ENCODE measurements at regions not wholly inside any gene's neighbourhood (a gene's known extent, or its start where the extent isn't known, plus 50 kb on each side); places are given as distances from the start of the nearest gene placed in this dataset.

DNA sequence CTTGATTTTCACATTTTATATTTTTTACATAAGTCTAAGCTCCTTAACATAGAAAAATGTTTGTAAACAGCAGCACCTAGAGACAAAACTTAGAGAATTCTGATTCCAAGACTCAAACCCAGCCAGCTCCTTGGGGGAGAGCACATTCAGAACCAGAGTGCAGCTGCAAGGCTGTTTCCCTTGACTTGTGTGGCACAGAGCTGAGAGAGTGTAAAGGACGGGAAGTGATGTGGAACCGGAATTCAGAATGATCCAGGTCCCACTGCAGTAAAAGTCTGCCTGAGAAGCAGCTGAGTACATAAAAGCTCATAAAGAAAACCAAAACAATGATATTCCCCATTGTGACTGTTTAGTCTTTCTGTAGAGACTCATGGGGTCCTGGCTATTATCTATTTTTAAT lies 713.8 kb downstream of the RAB28 start:
- H3K4me3 ChIP-seq, result no peak overlapping the region
- no peak overlapping the region for H2AFZ ChIP-seq (ENCODE audit: low read depth, low read length)
- no peak overlapping the region for H3K9ac ChIP-seq (ENCODE audit: insufficient read depth in 1 of 2, low read depth in 2 of 2, low read length in 2 of 2)
- BruUV-seq (replicated peaks), result no TSS peak
- FAIRE-seq, result no peak
- TF ChIP-seq ZNF134 (CRISPR knock-in tag; conservative IDR thresholded peaks at IDR 0.05) (no peak), JUNB (CRISPR knock-in tag; conservative IDR thresholded peaks at IDR 0.05) (no peak)
- in situ Hi-C loops (cut with MboI), result no loop called here
- H3K27me3 ChIP-seq (ENCODE audit: control insufficient read depth in 2 of 2, insufficient read depth in 2 of 2, low read length in 2 of 2), result no peaks in the 10 kb centered on the region
- no peak for ATAC-seq
- H3K9me3 ChIP-seq (replicated peaks; ENCODE audit: control insufficient read depth, insufficient read depth, low read depth, low read length), result no peaks in the 10 kb centered on the region
- intact Hi-C loops (cut with micrococcal nuclease), result no loop called here
- H3K4me1 ChIP-seq (replicated peaks in 1 of 2; ENCODE audit: control insufficient read depth in 2 of 2, insufficient read depth in 2 of 2, low read length in 2 of 2), result no peaks in the 10 kb centered on the region
- no peak overlapping the region for H3K4me2 ChIP-seq (ENCODE audit: insufficient read depth, low read length)
- ChIA-PET CTCF (ENCODE audit: low intra/inter-chr PET ratio) (no interaction called here), POLR2A (no interaction called here)
- no peaks in the 10 kb centered on the region for H3K36me3 ChIP-seq (ENCODE audit: control insufficient read depth, insufficient read depth, low read length)
- H3K27ac ChIP-seq (ENCODE audit: extremely low read depth, low read depth, low read length), result no peak overlapping the region
- WGBS (ENCODE audit: insufficient coverage, low coverage, missing lambda C conversion rate), result 0% methylated on average over 2 of the region's 2 CpGs
- no peaks in the 10 kb centered on the region for H4K20me1 ChIP-seq (replicated peaks; ENCODE audit: control insufficient read depth, insufficient read depth, low read length)
- DNase-seq (ENCODE audit: extremely low read depth in 1 of 4, low spot score in 3 of 4), result no peak
- no peaks in the 10 kb centered on the region for H3K79me2 ChIP-seq (ENCODE audit: control insufficient read depth, insufficient read depth, low read length)
- H3K9me1 ChIP-seq (ENCODE audit: control insufficient read depth, insufficient read depth, low read length), result no peaks in the 10 kb centered on the region

DNA sequence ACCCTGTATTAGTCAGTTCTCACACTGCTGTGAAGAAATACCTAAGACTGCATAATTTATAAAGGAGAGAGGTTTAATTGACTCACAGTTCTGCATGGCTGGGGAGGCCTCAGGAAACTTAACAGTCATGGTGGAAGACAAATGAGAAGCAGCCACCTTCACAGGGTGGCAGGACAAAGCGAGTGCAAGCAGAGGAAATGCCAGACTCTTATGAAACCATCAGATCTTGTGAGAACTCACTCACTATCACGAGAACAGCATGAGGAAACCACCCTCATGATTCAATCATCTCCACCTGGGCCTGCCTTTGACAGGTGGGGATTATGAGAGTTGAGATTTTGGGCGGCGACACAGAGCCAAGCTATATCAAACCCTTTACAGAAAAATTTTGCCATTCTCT lies 722.4 kb downstream of the RAB28 start:
- WGBS (ENCODE audit: insufficient coverage, low coverage, missing lambda C conversion rate), result 0% methylated on average over 4 of the region's 4 CpGs
- BruUV-seq (replicated peaks), result no TSS peak
- Histone ChIP-seq H3K9ac (ENCODE audit: insufficient read depth in 1 of 2, low read depth in 2 of 2, low read length in 2 of 2) (no peak overlapping the region), H3K4me1 (replicated peaks in 1 of 2; ENCODE audit: control insufficient read depth in 2 of 2, insufficient read depth in 2 of 2, low read length in 2 of 2) (no peaks in the 10 kb centered on the region), H3K9me1 (ENCODE audit: control insufficient read depth, insufficient read depth, low read length) (no peaks in the 10 kb centered on the region), H3K36me3 (ENCODE audit: control insufficient read depth, insufficient read depth, low read length) (no peaks in the 10 kb centered on the region), H2AFZ (ENCODE audit: low read depth, low read length) (no peak overlapping the region), H4K20me1 (replicated peaks; ENCODE audit: control insufficient read depth, insufficient read depth, low read length) (no peaks in the 10 kb centered on the region), H3K9me3 (replicated peaks; ENCODE audit: control insufficient read depth, insufficient read depth, low read depth, low read length) (no peaks in the 10 kb centered on the region), H3K4me2 (ENCODE audit: insufficient read depth, low read length) (no peak overlapping the region), H3K79me2 (ENCODE audit: control insufficient read depth, insufficient read depth, low read length) (no peaks in the 10 kb centered on the region), H3K4me3 (no peak overlapping the region), H3K27me3 (ENCODE audit: control insufficient read depth in 2 of 2, insufficient read depth in 2 of 2, low read length in 2 of 2) (no peaks in the 10 kb centered on the region), H3K27ac (ENCODE audit: extremely low read depth, low read depth, low read length) (no peak overlapping the region)
- TF ChIP-seq ATF7 (IDR thresholded peaks at IDR 0.05), result no peak
- TF ChIP-seq CHD2 (IDR thresholded peaks at IDR 0.05; ENCODE audit: low read depth, low read length), result no peak
- TF ChIP-seq, protein P1, sequence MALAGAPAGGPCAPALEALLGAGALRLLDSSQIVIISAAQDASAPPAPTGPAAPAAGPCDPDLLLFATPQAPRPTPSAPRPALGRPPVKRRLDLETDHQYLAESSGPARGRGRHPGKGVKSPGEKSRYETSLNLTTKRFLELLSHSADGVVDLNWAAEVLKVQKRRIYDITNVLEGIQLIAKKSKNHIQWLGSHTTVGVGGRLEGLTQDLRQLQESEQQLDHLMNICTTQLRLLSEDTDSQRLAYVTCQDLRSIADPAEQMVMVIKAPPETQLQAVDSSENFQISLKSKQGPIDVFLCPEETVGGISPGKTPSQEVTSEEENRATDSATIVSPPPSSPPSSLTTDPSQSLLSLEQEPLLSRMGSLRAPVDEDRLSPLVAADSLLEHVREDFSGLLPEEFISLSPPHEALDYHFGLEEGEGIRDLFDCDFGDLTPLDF (CRISPR knock-in tag; IDR thresholded peaks at IDR 0.05), result no peak
- TF ChIP-seq FOXM1 (IDR thresholded peaks at IDR 0.05; ENCODE audit: low read depth), result no peak
- no peak for TF ChIP-seq FOXM1 (CRISPR knock-in tag; IDR thresholded peaks at IDR 0.05; ENCODE audit: low read depth)
- no peak for TF ChIP-seq JUND (IDR thresholded peaks at IDR 0.05; ENCODE audit: borderline replicate concordance, low read depth, low read length)
- TF ChIP-seq JUND (tag; IDR thresholded peaks at IDR 0.05; ENCODE audit: borderline replicate concordance, low read depth, low read length), result no peak
- TF ChIP-seq, protein P2, sequence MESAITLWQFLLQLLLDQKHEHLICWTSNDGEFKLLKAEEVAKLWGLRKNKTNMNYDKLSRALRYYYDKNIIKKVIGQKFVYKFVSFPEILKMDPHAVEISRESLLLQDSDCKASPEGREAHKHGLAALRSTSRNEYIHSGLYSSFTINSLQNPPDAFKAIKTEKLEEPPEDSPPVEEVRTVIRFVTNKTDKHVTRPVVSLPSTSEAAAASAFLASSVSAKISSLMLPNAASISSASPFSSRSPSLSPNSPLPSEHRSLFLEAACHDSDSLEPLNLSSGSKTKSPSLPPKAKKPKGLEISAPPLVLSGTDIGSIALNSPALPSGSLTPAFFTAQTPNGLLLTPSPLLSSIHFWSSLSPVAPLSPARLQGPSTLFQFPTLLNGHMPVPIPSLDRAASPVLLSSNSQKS (CRISPR knock-in tag; IDR thresholded peaks at IDR 0.05), result no peak
- no peak for TF ChIP-seq GTF2F1 (IDR thresholded peaks at IDR 0.05; ENCODE audit: low read depth, low read length)
- TF ChIP-seq RB1 (IDR thresholded peaks at IDR 0.05; ENCODE audit: low read depth), result no peak
- no peak for TF ChIP-seq ZNF408 (CRISPR knock-in tag; IDR thresholded peaks at IDR 0.05; ENCODE audit: low read depth)
- intact Hi-C loops (cut with micrococcal nuclease) (no loop called here), in situ Hi-C loops (cut with MboI) (no loop called here)
- DNase-seq (ENCODE audit: extremely low read depth in 1 of 4, low spot score in 3 of 4) (no peak), FAIRE-seq (no peak), ATAC-seq (no peak)
- CTCF ChIA-PET (ENCODE audit: low intra/inter-chr PET ratio), result no interaction called here
- POLR2A ChIA-PET, result no interaction called here

All from K562 (cell line).